Caco-2 (cell line): ENCODE measurements at regions not wholly inside any gene's neighbourhood (a gene's known extent, or its start where the extent isn't known, plus 50 kb on each side); places are given as distances from the start of the nearest gene placed in this dataset.

Source experiments
- BruUV-seq: library from RNA; stranded (reverse); fragments of 400-500 nt; replicated peaks from 2 replicates; lab custom pipeline; 2021; lab: Mats Ljungman, UMichigan
- CTCF ChIA-PET: fragments of 300-600 bp; sonication (Branson Sonifier 250); formaldehyde crosslinking; loops from one replicate; lab custom pipeline; 2022; ENCODE audit warnings: antibody characterized with exemption; lab: Charles Lee
- POLR2A ChIA-PET: fragments of 300-600 bp; sonication (Branson Sonifier 250); formaldehyde crosslinking; loops from one replicate; lab custom pipeline; 2022; ENCODE audit warnings: antibody characterized with exemption; lab: Charles Lee
- DNase-seq, 2 experiments: peaks; one replicate each; pipeline versions ENCODE4 v3.0.0 to v3.0.0-alpha.2; 2020 to 2022
- H3K27me3 ChIP-seq: replicated peaks from 2 replicates; pipeline ENCODE4 v1.6.0; 2011; ENCODE audit warnings: low read length; ENCODE audit not compliant: control insufficient read depth, insufficient read depth
- H3K36me3 ChIP-seq: 2 replicates; pipeline ENCODE4 v1.5.1; 2011; ENCODE audit warnings: low read length; ENCODE audit not compliant: control insufficient read depth, insufficient read depth
- H3K4me1 ChIP-seq: fragments of 250-450 bp; sonication (Bioruptor Pico); 2 replicates; pipeline ENCODE4 v1.5.1; 2020; ENCODE audit warnings: mild to moderate bottlenecking
- H3K4me3 ChIP-seq: 2 replicates; pipeline ENCODE4 v1.5.1; 2011; ENCODE audit warnings: low read depth, mild to moderate bottlenecking, control low read depth, low read length
- H3K9me3 ChIP-seq: fragments of 250-450 bp; sonication (Bioruptor Pico); 2 replicates; pipeline ENCODE4 v1.5.1; 2020; ENCODE audit warnings: mild to moderate bottlenecking, moderate library complexity
- H3K27ac Mint-ChIP-seq: one replicate; pipeline ENCODE4 v1.8.0; 2022; ENCODE audit warnings: mixed read lengths; ENCODE audit not compliant: unreplicated experiment
- H3K27me3 Mint-ChIP-seq: one replicate; pipeline ENCODE4 v1.8.0; 2022; ENCODE audit warnings: mixed read lengths; ENCODE audit not compliant: insufficient read depth, unreplicated experiment
- H3K36me3 Mint-ChIP-seq: one replicate; pipeline ENCODE4 v1.8.0; 2022; ENCODE audit warnings: mild to moderate bottlenecking, mixed read lengths; ENCODE audit not compliant: insufficient read depth, unreplicated experiment
- H3K4me1 Mint-ChIP-seq: one replicate; pipeline ENCODE4 v1.8.0; 2022; ENCODE audit warnings: low read depth, mixed read lengths; ENCODE audit not compliant: unreplicated experiment
- H3K4me3 Mint-ChIP-seq: one replicate; pipeline ENCODE4 v1.8.0; 2022; ENCODE audit warnings: mild to moderate bottlenecking, moderate library complexity, mixed read lengths; ENCODE audit not compliant: unreplicated experiment
- H3K9me3 Mint-ChIP-seq: one replicate; pipeline ENCODE4 v1.8.0; 2022; ENCODE audit warnings: mixed read lengths; ENCODE audit not compliant: unreplicated experiment
- CTCF ChIP-seq, 2 experiments: fragments of 200-600 bp in 1 of 2; IDR thresholded peaks; 1 replicate in 1 of 2; 2 replicates in 1 of 2; pipeline versions ENCODE4 v1.5.1 to v1.8.0; 2011 to 2022; ENCODE audit warnings: antibody characterized with exemption in 1 of 2, control low read depth in 1 of 2, inconsistent platforms in 1 of 2, low read depth in 1 of 2, low read length in 1 of 2, mild to moderate bottlenecking in 1 of 2, moderate library complexity in 1 of 2; ENCODE audit not compliant: insufficient read depth in 1 of 2, severe bottlenecking in 1 of 2, unreplicated experiment in 1 of 2
- intact Hi-C: fragments of 100-400 bp; cut with micrococcal nuclease; formaldehyde crosslinking; loops from one replicate; pipeline ENCODE4 v1.10.0; 2022; ENCODE audit not compliant: unreplicated experiment

- no peak overlapping the region for H3K4me3 ChIP-seq
- H3K27me3 Mint-ChIP-seq, result peaks cover 10% of the 10 kb centered on the region
- H3K27me3 ChIP-seq, result no peaks in the 10 kb centered on the region
- no peaks in the 10 kb centered on the region for H3K36me3 Mint-ChIP-seq
- TF ChIP-seq CTCF (IDR thresholded peaks at IDR 0.05; ENCODE audit: insufficient read depth in 1 of 2, low read depth in 1 of 2, low read length in 1 of 2, severe bottlenecking in 1 of 2, unreplicated experiment in 1 of 2), result no peak
- H3K4me1 ChIP-seq, result no peaks in the 10 kb centered on the region
- ChIA-PET CTCF (no interaction called here), POLR2A (no interaction called here)
- no peaks in the 10 kb centered on the region for H3K36me3 ChIP-seq
- no peaks in the 10 kb centered on the region for H3K9me3 Mint-ChIP-seq
- intact Hi-C loops, result no loop called here
- no peak for DNase-seq
- no peak overlapping the region for H3K27ac Mint-ChIP-seq
- no peaks in the 10 kb centered on the region for H3K4me1 Mint-ChIP-seq
- no peak overlapping the region for H3K4me3 Mint-ChIP-seq
- BruUV-seq, result no TSS peak
- no peaks in the 10 kb centered on the region for H3K9me3 ChIP-seq
These were observed 376.8 kb downstream of the RPS29 start for GRCh38 chr14:49209416-49209815.

GRCh38 chr14:49206828-49207227 lies 379.4 kb downstream of the RPS29 start:
- Histone ChIP-seq H3K4me1 (peaks cover 11% of the 10 kb centered on the region), H3K4me3 (no peak overlapping the region), H3K36me3 (no peaks in the 10 kb centered on the region), H3K27me3 (no peaks in the 10 kb centered on the region), H3K9me3 (no peaks in the 10 kb centered on the region)
- H3K4me3 Mint-ChIP-seq, result no peak overlapping the region
- CTCF ChIA-PET, result no interaction called here
- peaks cover 10% of the 10 kb centered on the region for H3K27me3 Mint-ChIP-seq
- intact Hi-C loops, result no loop called here
- no peaks in the 10 kb centered on the region for H3K4me1 Mint-ChIP-seq
- no TSS peak for BruUV-seq
- H3K27ac Mint-ChIP-seq, result no peak overlapping the region
- no peak for TF ChIP-seq CTCF (IDR thresholded peaks at IDR 0.05; ENCODE audit: insufficient read depth in 1 of 2, low read depth in 1 of 2, low read length in 1 of 2, severe bottlenecking in 1 of 2, unreplicated experiment in 1 of 2)
- DNase-seq, result no peak
- POLR2A ChIA-PET, result no interaction called here
- H3K9me3 Mint-ChIP-seq, result no peaks in the 10 kb centered on the region
- no peaks in the 10 kb centered on the region for H3K36me3 Mint-ChIP-seq

GRCh38 chr14:49203676-49204075 lies 382.5 kb downstream of the RPS29 start:
- Mint-ChIP-seq H3K27me3 (peaks cover 5% of the 10 kb centered on the region), H3K4me1 (no peaks in the 10 kb centered on the region), H3K4me3 (no peak overlapping the region), H3K36me3 (no peaks in the 10 kb centered on the region), H3K9me3 (no peaks in the 10 kb centered on the region), H3K27ac (no peak overlapping the region)
- CTCF ChIA-PET, result no interaction called here
- Histone ChIP-seq H3K9me3 (no peaks in the 10 kb centered on the region), H3K4me1 (peaks cover 12% of the 10 kb centered on the region), H3K36me3 (no peaks in the 10 kb centered on the region), H3K4me3 (no peak overlapping the region), H3K27me3 (no peaks in the 10 kb centered on the region)
- TF ChIP-seq CTCF (IDR thresholded peaks at IDR 0.05; ENCODE audit: insufficient read depth in 1 of 2, low read depth in 1 of 2, low read length in 1 of 2, severe bottlenecking in 1 of 2, unreplicated experiment in 1 of 2), result no peak
- DNase-seq, result no peak
- intact Hi-C loops, result no loop called here
- BruUV-seq, result no TSS peak
- POLR2A ChIA-PET, result no interaction called here
